Cerebellar cortex (tissue), 1 donor: ENCODE measurements at regions not wholly inside any gene's neighbourhood (a gene's known extent, or its start where the extent isn't known, plus 50 kb on each side); places are given as distances from the start of the nearest gene placed in this dataset.
"Not testable (repeated sequence)": the region's sequence is repeated elsewhere in the genome, so short reads cannot be mapped to it uniquely, and the experiment has no call there.

ENCODE experiments used
- DNase-seq: peaks from one replicate; pipeline ENCODE4 v3.0.0-alpha.2; 2015; ENCODE audit warnings: low spot score

DNA sequence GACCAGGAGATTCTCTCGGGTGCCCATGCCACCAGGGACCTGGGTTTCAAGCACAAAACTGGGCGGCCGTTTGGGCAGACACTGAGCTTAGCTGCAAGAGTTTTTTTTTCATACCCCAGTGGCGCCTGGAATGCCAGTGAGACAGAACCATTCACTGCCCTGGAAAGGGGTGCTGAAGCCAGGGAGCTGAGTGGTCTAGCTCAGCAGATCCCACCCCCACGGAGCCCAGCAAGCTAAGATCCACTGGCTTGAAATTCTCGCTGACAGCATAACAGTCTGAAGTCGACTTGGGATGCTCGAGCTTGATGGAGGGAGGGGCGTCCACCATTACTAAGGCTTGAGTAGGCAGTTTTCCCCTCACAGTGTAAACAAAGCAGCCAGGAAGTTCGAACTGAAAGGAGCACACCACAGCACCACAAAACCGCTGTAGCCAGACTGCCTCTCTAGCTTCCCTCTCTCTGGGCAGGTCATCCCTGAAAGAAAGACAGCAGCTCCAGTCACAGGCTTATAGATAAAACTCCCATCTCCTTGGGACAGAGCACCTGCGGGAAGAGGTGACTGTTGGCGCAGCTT, 157.7 kb downstream of the GIPC2 start:
- not testable (repeated sequence) for DNase-seq

DNA sequence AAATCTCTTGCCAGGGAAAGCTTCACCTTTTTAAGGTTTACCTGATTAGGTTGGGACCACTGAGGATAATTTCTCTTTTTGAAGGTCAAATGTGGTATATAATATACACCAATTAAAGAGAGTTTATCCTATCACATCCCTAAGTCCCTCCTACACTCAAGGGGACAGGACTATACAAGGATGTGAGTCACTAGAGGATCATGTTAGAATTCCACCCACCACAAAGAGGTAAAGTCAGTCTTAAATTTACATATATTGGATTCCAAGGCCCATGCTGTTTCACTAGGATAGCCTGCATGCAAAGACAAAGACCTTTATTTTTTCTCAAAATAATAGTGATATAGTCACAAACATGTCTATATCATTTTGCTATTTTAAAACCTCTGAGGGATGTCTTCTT, 164.4 kb downstream of the GIPC2 start:
- DNase-seq = no peak

- no peak for DNase-seq
Observed at GRCh38 chr1:78211483-78212092, 165.8 kb downstream of the GIPC2 start.

DNA sequence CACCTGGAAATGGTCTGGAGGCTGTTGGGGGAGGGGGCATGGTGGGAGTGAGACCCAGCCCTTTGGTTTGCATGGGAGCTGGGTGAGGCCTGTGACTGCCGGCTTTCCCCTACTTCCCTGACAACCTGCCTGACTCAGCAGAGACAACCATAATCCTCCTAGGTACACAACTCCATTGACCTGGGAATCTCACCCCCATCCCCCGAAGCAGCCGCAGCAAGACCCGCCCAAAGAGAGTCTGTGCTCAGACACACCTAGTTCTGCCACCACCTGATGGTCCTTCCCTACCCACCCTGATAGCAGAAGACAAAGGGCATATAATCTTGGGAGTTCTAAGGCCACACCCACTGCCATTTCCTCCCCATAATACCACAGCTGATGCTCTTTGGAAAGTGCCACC, 168.6 kb downstream of the GIPC2 start:
- DNase-seq = no peak

DNA sequence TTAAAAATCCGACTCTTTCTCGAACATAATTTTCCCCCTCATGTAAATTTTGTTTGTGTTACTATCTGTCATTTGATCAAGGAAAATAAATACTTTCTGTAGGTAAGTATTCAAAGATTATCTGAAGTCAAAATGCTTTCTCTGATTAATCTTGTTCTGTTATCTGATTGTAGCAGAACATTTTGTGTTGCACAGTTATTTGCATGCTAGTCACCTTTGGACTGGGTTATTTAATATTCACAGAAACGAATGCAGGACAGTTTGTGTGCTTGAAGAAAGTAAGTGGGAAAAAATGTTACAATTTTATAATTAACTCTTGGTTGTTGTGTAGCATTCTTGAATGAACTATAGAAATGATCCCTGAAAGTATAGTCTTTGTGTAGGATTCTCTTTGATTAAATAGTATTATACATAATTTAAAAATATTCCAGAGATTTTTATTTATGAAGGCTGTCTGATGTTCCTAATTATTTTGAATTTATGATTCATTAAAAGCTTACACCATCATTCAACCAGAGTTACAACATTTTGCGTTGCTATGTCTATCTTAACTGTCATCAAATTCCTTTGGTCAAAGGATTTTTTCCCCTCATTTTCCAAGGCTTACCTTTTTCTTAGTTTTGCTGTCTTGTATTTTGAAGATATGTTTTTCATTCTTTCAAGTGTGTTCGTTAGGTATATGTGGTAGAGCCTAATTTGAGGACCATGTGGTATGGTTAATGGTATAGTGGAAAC, 176.6 kb downstream of the GIPC2 start:
- no peak for DNase-seq

- DNase-seq = no peak
Observed at GRCh38 chr1:78222960-78223358, 177.2 kb downstream of the GIPC2 start.

- DNase-seq = no peak
Observed at GRCh38 chr1:78223417-78224215, 177.8 kb downstream of the GIPC2 start.

DNA sequence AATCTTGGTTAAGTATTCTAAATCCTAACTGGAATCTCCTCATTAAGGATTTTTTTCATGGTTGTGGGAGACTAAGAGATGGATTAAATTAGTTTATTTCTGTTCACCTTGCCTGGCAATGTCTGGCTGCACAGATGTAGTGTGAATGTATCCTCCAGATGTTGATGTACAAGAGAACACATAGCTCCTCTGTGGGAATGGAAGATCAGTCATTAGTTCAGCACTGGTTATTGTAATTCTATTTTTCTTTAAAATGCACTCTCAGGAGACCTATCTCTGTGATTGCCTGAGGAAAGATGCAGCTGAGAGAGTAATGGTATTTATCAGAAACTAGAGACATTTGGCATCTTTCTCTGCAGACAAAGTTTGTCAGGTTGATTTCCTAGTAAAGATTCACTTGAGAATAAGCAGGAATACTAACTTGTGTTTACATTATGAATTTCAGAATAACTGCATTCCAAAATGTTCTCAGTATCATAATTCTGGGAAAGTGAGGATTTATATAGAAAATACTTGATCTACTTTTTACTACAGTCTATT, 178.6 kb downstream of the GIPC2 start:
- DNase-seq = no peak

DNA sequence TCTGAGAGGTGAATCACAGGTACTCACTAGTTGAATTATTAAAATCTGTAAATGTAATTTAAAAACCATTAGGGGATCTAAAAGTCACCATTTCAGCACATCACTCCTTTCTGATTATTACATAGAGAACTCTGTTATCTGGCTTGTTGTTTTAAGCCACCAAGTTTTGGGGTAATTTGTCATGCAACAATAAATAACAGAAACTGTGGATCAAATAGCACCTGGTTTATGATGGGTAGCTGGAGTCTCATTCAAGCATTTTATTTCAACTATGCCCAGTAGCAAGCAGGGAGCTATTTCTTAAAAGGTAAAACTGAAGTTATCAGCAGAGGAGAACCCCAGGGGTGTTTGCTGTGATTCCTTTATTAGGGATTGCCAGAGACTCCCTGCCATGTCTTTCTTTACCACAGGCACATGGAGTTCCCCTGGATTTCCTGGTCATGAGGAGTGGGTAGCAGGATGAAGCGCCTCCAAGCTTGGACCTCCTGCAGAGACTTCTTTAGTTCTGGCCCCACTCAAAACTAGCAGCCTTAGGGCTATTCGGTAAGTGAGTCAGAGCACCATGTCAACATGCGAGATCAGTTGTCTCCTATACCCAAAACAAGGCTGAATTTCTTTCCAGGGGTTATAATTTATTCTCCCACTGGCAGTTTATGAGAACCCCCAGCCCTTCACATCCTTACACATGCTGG, 179.2 kb downstream of the GIPC2 start:
- no peak for DNase-seq

DNA sequence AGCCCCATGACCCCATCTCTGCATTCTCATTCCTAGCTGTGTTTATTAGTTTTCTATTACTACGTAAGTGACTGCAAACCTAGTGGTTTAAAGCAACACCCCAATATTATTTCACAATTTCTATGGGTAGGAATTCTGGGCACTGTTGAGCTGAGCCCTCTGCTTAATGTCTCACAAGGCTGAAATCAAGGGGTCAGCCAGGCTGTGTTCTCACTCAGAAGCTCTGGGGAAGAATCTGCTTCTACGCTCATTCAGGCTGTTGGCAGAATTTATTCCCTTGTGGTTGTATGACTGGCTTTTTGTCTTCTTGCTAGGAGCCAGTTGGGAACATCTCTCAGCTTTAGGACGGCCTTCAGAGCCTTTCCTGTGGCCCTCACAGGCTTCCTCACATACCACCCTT, 181.0 kb downstream of the GIPC2 start:
- DNase-seq = no peak

GRCh38 chr1:78227705-78228635, 182.2 kb downstream of the GIPC2 start:
- DNase-seq = no peak

DNA sequence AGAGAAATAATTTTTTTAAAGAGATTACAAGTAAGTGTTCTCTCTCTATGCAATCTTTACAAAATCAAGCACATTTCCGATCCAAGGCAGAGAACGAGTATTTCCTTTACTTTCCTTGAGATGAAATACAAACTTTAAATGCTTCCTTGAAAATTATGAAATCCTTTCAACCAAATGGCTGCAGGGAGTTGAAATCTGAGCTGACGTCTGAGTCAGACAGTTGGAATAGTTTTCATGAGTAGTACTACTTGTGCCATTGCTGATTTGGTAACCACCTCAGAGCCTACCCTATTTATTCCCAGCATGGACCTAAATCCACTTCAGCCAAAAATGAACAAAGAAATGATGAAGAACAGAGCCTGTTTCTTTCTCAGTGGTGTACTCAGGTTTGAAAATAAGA, 183.6 kb downstream of the GIPC2 start:
- DNase-seq = no peak

- no peak for DNase-seq
Observed at GRCh38 chr1:78231477-78231876, 185.7 kb downstream of the GIPC2 start.

DNA sequence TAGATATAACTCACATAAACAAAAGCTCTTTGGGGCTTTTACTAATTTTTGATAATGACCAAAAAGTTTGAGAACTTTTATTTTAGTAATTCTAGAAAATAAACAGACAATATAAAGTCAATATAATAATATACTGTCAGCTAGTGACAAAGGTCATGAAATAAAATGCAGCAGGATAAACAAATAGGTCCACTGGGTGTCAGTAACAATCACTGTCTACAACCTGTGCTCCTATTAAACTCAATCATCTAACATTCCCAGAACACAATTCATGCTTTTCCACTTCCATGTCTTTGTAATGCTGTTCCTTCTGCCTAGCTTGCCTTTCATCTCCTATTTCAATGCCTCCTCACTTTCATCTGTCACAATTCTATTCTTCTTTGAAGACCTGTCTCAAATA, 186.1 kb downstream of the GIPC2 start:
- no peak for DNase-seq

DNA sequence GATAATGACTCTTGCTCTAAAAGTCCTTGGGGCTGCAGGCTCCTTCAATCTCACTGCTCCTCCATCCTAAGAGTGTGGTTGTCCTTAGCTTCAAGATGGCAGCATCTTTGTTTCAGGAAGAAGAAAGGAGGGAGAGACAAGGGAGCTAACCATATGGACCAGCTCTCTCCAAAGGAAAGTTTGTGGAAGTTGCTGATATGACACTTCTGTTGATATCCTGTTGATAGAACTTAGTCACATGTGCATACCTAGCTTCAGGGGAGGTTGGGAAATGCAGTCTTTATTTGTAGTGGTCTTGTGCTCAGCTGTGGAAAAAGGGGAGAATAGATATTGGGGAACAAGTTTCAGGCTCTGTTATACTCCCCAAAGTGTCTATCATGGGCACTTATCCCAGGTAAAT, 186.9 kb downstream of the GIPC2 start:
- DNase-seq = no peak

DNA sequence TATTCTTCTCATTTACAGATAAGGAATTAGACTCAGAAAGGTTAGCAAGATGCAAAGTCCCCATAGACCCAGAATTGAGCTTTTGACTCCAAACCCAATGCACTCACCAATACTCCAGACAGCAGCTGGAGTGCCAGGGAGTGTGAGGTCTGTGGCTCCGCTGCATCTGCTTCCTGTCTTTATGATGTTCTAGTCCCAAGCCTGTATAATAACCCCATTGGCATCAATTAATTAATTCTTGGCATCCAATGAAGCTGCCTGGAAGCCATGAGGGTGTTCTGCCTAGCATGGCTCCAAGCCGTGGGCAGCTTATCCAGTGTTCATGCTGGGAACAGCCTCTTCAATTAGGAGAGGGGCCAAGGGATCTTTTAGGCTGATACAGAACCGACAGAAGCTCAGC, 188.7 kb downstream of the GIPC2 start:
- DNase-seq = no peak

DNA sequence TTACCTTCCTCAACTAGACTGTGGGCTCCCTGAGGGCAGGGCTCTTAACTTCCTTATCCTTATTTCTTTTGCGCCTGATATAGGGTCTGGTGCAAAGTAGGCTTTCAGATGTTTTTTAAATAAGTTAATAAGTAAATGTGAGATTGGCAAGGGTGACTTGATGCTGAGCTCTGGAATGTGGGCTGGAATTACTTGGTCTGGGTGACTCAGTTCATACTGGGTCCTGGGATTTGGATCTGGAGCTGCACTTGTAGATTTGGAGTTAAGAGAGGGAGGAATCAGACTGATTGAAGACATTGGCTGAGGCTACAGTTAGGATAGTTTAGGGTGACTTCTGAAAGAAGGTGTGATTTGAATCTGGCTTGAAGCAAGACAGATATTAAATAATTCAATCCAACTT, 190.9 kb downstream of the GIPC2 start:
- no peak for DNase-seq

DNA sequence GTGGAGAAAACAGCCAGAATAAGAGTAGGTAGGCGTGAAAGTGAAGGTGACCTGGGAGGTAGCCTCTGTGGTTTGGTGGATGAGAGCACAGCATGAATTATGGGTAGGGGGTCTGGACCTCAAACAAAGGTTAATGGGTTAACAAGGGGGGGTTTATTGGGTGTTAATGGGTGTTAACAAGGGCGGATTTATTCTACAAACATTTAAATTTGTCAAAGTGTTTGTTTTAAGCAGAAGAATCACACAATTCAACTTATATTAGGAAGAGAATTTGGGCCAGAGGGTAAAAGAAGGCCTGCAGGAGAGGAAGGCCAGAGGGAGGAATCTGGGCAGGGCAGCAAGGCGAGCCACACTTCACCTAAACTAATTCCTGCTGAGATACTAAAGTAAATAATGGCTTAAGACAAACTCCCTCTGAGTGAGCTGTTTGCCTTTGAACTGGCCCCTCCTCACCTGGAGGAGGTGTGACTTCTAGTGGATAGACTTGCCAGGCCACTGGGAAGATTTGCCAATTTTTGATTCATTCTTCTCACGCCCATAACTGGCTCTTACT, 191.7 kb downstream of the GIPC2 start:
- DNase-seq = no peak

DNA sequence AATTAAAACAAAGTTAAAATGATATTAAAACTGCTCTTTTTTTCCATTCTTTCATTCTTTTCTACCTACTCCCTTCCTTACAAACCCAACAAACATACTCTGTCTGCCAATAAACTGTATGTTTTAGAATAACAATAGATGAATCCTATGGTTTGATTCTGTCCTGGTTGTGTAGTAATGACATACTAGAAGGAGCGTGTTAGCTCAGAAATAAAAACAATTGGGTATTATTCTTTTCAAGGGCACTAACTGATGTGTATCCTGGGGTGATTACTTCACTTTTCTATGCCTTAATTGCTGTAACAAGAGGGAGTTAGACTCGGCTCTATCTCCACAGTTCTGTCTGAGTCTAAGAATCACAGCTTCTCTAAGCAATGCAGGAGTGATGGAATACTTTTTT, 194.4 kb downstream of the GIPC2 start:
- no peak for DNase-seq

- no peak for DNase-seq
Observed at GRCh38 chr1:78240755-78241154, 195.0 kb downstream of the GIPC2 start.

GRCh38 chr1:78247079-78247478, 201.3 kb downstream of the GIPC2 start:
- no peak for DNase-seq
